Stimulated activated CD8-positive, alpha-beta memory T cell treated with anti-CD3 and anti-CD28 coated beads, Interleukin-12 subunit alpha, Interleukin-12 subunit beta, amount 100 ng/mL, for 24 hours (primary cell): ENCODE measurements at regions not wholly inside any gene's neighbourhood (a gene's known extent, or its start where the extent isn't known, plus 50 kb on each side); places are given as distances from the start of the nearest gene placed in this dataset.
"Not testable (repeated sequence)": the region's sequence is repeated elsewhere in the genome, so short reads cannot be mapped to it uniquely, and the experiment has no call there.

Experiments used
- DNase-seq: peaks from one replicate; pipeline ENCODE4 v3.0.0-alpha.2; 2020; ENCODE audit errors: extremely low read depth

DNA sequence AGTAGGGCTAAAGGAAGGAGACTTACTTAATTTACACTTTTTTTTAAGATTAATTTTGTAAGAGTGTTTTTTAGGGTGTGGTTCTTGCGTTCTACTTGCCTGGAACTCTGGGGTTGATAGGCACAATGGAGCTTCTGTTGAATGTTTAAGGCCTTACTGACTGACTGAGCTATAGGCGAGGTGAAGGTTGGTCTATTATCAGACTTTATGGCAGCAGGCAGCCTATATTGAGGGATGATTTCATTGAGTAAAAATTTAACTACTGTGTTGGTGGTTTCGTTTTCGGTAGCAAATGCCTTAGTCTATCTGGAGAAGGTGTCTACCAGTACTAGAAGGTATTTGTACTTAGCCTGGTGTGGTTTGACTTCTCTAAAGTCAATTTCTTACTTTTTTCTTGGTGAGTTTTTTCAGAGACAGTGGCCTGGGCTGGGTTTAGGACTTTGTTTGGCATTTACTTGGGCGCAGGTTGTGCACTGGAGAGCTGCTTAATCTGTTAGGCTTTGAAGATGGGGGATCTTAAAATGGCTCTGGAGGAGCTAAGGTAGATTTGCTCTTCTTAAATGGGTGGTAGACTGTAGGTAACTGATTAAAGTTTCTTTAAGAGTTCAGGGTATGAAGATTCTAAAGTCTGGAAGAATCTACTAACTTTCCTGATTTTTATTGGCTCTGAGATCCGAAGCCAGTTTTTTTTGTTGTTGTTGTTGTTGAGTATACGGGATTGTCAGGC is 164.5 kb upstream of the CCZ1B start:
- DNase-seq = not testable (repeated sequence)

DNA sequence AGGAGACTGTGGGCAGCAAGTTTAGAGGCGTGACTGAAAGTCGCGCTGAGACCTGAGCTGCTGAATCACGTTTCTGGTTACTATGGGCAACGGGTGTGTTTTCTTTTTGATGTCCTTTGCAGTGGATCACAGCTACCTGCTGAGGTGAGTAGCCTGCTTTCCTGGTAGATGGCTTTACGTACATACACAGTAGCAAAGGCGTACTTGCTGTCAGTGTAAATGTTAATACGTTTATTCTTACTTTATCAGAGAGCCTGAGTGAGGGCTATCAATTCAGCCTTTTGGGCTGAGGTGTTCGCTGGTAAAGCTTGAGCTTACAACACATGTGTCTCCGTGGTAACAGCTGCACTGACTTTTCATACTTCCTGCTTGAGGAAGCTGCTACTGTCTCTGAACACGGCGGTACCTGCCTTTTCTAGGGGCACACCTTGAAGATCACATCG is 165.1 kb upstream of the CCZ1B start:
- peak; percentile 5 for DNase-seq

DNA sequence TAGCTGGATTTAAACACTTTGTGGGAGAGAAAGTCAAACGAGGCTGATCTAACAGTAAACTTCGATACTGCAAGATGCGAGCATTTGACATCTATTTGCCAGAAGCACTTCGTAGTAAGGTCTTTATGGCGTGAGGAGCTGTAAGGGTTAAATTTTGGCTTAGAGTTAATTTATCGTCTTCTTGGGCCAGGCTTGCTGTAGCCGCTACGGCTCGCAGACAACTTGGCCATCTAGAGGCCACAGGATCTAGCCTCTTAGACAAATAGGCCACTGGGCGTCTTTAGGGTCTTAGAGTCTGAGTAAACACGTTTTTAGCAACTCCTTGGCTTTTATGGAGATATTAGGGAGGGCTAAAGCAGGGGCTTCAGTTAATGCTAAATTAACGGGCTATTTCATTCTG is 165.6 kb upstream of the CCZ1B start:
- not testable (repeated sequence) for DNase-seq

DNA sequence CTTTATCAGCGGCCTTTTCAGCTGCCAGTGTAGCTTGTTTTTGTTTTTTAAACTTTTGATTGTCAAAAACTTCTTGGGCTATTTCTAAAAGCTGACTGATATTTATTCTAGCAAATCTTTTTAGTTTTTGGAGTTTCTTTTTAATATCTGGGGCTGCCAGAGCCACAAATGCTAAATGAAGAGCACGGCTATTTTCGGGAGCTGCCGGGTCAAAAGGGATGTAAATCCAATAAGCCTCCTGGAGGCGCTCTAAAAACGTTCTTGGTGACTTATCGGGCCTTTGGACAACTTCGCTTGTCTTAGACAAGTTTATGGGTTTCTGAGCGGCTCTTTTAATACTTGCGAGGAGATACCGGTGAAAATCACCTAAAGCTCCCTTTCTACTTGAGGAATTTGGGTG is 166.1 kb upstream of the CCZ1B start:
- not testable (repeated sequence) for DNase-seq

DNA sequence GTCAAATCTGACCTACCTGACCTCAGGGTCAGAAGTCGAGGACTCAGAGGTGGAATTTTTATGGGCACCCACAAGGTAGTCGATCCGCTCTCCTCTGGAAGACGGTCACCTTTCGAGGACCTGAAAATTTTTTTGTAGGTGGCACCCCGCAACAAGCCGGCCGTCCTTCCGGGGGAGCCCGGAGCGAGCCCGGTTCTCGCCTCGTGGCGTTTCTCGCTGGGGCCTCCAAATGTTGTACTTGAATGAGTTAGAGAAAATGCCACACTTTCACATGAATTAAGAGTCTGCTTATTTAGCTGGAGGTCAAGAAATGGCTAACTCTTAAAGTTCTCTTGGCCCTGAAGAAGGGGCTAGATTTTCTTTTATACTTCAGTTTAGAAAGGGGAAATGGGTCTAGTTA is 169.0 kb upstream of the CCZ1B start:
- DNase-seq = not testable (repeated sequence)

DNA sequence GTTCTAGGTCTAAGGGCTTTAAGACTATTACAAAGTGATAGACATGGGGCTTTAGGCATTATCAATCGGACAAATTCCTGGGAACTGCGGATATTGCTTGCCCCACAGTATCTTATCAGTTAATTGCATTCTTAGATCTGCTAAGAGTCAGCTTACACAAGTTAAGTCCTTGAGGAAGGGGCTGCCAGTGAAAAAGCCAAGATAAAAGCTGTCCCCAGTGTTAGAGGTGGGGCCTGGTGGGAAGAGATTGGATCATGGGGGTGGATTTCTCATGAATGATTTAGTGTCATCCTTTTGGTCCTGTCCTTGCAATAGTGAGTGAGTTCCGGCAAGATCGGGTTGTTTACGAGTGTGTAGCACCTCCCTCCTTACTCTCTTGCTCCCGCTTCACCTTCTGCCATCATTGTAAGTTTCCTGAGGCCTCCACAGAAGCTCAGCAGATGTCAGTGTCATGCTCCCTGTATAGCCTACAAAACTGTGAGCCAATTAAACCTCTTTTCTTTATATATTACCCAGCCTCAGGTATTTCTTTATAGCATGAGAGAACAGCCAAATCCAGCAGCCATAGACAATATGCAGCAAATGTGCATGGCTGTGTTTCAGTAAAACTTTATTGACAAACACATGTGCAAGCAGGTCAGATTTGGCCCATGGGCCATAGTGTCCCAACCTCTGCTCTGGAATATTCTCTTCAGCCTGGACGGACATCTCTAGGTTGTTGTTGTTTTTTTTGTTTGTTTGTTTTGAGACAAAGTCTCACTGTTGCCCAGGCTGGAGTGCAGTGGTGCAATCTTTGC is 169.6 kb upstream of the CCZ1B start:
- DNase-seq = not testable (repeated sequence)

DNA sequence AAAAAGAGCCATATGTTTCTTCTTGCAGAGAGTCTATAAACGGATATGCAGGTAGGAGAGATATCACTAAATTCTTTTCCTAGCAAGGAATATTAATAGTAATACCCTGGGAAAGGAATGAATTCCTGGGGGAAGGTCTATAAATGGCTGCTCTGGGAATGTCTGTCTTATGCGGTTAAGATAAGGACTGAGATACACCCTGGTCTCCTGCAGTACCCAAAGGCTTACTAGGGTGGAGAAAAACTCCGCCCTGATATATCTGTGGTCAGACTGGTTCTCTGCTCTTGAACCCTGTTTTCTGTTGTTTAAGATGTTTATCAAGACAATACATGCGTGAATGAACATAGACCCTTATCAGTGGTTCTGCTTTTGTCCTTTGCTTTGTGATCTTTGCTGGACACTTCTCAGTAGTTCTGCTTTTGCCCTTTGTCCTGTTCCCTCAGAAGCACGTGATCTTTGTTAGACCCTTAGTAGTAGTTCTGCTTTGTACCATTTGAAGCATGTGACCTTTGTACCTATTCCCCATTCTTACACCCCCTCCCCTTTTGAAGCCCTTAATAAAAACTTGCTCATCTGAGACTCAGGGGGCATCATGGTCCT is 173.1 kb upstream of the CCZ1B start:
- not testable (repeated sequence) for DNase-seq

DNA sequence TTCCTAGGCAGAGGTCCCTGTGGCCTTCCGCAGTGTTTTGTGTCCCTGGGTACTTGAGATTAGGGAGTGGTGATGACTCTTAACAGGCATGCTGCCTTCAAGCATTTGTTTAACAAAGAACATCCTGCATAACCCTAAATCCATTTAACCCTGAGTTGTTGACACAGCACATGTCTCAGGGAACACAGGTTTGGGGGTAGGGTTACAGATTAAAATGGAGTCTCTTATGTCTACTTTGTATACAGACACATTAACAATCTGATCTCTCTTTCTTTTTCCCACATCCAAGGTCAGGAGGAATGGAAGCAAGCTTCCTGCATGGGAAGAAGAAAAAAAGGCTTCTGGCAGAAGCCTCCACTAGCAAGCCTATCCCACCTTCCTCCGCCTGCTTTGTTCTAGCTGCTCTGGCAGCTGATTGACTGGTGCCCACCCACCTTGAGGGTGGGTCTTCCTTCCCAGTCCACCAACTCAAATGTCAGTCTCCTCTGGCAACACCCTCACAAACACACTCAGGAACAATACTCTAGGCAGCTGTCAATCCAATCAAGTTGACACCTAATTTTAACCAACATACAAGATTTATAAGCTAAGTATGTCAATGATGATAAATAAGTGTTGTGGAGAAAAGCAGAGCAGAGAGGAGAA is 176.5 kb upstream of the CCZ1B start:
- no peak for DNase-seq

DNA sequence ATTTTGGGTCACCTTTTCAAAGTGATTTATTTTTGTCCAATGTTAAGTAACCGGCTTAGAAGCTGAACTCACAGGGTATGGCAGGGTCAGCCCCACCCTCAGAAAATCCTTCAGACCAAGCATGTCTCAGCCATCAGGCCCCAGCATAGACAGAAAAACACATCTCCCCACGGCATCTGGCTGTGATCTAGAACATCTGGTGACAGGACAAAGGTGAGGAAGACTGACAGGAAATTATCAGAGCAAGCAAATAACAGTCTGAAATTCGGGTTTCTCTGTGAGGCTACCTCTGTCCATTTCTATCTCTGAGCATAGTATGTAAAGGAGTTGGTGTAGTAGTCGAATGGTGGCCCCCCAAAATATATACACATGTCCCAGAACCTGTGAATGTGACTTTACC is 177.0 kb upstream of the C1GALT1 start:
- DNase-seq = no peak

DNA sequence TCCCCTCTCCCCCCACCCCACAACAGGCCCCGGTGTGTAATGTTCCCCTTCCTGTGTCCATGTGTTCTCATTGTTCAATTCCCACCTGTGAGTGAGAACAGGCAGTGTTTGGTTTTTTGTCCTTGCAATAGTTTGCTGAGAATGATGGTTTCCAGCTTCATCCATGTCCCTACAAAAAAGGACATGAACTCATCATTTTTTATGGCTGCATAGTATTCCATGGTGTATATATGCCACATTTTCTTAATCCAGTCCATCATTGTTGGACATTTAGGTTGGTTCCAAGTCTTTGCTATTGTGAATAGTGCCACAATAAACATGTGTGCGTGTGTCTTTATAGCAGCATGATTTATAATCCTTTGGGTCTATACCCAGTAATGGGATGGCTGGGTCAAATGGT is 176.4 kb upstream of the C1GALT1 start:
- not testable (repeated sequence) for DNase-seq

DNA sequence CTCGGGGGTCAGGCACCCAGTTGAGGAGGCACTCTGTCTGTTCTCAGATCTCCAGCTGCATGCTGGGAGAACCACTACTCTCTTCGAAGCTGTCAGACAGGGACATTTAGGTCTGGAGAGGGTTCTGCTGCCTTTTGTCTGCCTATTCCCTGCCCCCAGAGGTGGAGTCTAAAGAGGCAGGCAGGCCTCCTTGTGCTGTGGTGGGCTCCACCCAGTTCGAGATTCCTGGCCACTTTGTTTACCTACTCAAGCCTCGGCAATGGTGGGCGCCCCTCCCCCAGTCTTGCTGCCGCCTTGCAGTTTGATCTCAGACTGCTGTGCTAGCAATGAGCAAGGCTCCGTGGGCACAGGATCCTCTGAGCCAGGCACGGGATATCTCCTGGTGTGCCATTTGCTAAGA is 171.1 kb upstream of the C1GALT1 start:
- not testable (repeated sequence) for DNase-seq

DNA sequence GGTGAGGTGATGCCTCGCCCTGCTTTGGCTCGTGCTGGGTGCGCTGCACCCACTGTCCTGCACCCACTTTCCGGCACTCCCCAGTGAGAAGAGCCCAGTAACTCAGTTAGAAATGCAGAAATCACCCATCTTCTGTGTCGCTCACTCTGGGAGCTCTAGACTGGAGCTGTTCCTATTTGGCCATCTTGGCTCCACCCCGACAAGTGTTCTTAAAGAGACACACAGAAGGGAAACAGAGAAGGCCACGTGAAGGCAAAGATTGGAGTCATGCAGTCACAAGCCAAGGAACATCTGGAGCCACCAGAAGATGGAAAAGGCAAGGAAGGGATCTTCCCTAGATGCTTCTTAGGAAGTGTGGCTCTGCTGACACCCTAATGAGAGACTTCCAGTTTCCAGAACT is 170.6 kb upstream of the C1GALT1 start:
- not testable (repeated sequence) for DNase-seq

DNA sequence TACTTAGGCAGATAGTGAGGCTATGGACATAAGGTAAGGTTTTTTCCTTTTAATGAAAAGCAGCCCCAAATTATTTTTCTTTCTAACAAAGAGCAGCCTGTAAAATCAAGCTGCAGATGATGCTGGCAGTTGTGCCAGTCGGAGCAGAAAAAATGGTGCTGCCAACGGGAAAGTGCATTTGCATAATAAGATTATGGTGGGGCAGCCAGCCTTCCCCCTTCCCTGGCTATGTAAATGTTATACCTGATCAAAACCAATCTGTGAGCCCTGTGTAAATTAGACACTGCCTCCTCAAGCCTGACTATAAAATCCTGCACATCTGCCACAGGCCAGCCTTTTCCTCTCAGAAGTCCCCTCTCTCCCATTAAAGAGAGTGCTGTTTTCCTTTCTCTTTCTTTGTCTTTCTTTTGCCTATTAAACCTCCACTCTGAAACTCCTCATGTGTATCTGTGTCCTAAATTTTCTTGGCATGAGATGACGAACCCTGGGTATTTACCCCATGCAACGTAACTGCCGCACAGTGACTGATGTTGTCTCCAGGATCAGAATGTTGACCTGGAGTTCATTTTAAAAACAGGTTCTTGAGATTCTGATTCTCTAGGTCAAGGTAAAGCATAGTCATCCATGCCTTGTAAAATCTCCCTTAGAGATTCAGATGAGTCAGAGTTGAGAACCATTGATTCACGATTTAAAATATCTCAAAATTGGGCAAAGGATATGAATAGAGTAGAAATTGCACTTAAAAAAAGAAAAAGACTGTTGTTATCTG is 167.3 kb upstream of the C1GALT1 start:
- DNase-seq = no peak

DNA sequence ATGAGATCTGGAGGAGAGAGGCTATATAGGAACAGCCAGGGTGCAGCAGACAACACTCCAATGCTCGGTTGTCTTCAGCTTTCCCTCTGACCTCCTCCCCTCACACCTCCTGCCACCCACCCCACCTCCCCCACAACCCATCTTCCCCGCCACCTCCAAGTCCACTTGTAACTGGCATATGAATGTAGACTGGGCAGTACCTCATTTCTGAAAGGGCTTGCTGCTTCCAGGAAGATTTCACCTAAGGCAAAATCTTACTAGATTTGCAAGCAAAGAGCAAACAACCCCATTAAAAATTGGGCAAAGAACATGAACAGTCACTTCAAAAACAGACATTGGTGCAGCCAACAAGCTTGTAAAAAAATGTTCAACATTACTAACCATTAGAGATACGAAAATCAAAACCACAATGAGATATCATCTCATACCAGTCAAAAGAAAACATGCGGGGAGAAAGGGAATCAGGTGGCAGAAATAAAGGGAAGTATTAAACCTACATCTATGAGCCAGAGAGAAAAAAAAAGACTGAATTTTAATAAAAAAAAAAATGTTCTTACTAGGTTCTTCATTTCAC is 164.6 kb upstream of the C1GALT1 start:
- no peak for DNase-seq

DNA sequence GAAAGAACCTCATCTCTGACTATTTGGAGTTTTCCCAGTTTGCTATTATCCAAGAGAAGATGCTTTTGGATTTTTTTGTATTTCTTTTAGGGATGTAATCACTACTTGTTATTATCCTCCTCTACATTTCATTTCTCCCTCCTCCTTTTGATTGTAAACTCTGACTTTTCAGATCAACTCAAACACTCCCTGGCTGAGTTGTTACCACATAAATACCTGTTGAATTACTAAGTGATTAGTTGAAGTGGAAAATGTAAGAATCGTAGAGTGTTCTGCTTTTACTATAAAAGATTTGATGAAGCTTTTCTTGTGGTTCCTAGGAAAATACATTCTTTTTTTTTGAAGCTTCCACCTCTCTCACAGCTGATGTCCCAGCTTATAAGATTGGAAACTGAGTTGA is 164.1 kb upstream of the C1GALT1 start:
- DNase-seq = no peak

DNA sequence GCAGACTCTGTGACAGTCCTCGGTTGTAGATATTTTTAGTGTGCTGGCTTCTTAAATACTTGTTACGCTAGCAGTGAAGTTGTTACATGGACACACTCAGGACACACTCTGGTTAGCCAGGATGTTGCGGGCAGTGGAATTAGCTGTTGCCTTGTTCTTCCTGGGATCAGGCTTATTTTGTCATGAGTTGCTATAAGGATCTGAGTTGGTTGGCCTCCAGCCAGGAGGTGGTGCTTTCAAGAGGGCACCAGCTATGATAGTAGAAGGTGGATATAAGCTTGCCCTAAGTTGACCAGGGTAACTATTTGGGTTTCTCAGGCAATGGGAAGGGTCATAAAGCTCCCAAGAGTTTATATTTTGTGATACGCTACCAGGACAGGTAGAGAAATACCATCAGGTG is 150.1 kb upstream of the C1GALT1 start:
- no peak for DNase-seq

DNA sequence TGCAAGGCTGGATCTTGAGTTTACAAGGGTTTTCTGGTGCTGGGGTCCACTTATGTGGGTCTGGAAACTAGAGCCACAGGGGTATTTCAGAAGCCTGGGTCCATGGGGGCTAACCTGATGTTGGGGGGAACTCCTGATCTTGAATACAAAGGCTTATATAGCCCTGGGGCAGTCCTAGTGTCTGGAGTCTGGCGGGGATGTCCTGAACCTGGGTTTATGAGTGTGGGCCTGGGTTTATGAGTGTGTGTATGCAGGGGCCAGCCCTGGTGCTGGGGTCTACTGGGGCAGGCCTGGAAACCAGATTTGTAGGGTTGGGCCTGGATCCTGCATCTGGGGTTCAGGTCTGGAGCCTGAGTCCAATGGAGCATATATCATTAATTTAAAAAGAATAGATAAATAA is 146.5 kb upstream of the C1GALT1 start:
- no peak for DNase-seq

DNA sequence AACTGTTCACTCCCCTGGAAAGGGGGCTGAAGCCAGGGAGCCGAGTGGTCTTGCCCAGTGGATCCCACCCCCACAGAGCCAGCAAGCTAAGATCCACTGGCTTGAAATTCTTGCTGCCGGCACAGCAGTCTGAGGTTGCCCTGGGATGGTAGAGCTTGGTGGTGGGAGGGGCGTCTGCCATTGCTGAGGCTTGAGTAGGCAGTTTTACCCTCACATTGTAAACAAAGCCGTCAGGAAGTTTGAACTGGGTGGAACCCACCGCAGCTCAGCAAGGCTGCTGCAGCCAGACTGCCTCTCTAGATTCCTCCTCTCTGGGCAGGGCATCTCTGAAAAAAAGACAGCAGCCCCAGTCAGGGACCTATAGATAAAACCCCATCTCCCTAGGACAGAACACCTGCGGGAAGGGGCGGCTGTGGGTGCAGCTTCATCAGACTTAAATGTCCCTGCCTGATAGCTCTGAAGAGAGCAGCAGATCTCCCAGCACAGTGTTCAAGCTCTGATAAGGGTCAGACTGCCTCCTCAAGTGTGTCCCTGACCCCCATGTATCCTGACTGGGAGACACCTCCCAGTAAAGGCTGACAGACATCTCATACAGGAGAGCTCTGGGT is 140.0 kb upstream of the C1GALT1 start:
- not testable (repeated sequence) for DNase-seq

DNA sequence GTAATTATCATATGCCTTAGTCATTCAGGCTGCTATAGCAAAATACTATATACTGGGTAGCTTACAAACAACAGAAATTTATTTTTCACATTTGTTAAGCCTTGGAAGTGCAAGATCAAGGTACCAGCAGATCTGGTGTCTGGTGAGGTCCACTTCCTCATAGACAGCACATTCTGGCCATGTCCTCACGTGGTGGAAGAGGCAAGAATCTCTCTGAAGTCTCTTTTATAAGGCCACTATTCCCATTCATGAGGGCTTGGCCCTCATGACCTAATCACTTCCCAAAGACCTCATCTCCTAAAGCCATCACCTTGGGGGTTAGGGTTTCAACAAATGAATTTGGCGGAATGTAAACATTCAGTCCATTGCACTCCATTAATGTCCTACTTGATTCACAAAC is 137.5 kb upstream of the C1GALT1 start:
- no peak for DNase-seq

DNA sequence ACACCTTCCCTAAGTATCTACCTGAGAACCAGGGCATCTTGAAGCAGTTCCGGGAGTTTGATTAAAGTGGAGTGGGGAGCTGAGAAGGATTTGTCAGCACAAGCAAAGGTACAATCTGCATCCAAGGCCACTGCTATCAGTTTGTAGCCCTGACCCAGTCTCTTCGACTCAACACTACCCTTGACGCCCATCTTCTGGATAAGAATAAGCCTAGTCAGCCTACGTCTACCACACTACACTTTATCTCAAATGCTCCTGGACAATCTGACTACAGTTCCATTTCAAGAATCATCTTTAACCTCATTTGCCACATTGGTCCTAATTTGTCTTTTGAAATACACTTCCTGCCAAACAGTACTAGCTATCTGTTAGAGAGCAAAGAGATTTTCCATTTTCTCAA is 134.1 kb upstream of the C1GALT1 start:
- no peak for DNase-seq
